Retinal pigment epithelial cell (primary cell): ENCODE measurements at regions not wholly inside any gene's neighbourhood (a gene's known extent, or its start where the extent isn't known, plus 50 kb on each side); places are given as distances from the start of the nearest gene placed in this dataset.

ENCODE experiments used
- DNase-seq: peaks from one replicate; pipeline ENCODE4 v3.0.0-alpha.2; 2010; ENCODE audit warnings: low read depth
- H3K4me3 ChIP-seq: 2 replicates; pipeline ENCODE4 v1.5.1; 2011; ENCODE audit warnings: mild to moderate bottlenecking, low read length, control low read depth, moderate library complexity
- CTCF ChIP-seq: conservative IDR thresholded peaks from 2 replicates; pipeline ENCODE4 v1.5.1; 2011; ENCODE audit warnings: low read depth, low read length, control low read depth, inconsistent platforms

- no peak for DNase-seq
- no peak overlapping the region for H3K4me3 ChIP-seq
- TF ChIP-seq CTCF: no peak
Observed at GRCh38 chr4:20041839-20042407, 209.8 kb upstream of the SLIT2 start.

GRCh38 chr4:20037745-20038144 is 214.0 kb upstream of the SLIT2 start:
- H3K4me3 ChIP-seq: no peak overlapping the region
- DNase-seq: no peak
- no peak for TF ChIP-seq CTCF

GRCh38 chr4:20030108-20030507 is 221.6 kb upstream of the SLIT2 start:
- TF ChIP-seq CTCF: no peak
- DNase-seq: no peak
- no peak overlapping the region for H3K4me3 ChIP-seq

- no peak overlapping the region for H3K4me3 ChIP-seq
- no peak for DNase-seq
- no peak for TF ChIP-seq CTCF
Observed at GRCh38 chr4:20028645-20029044, 223.1 kb upstream of the SLIT2 start.

- peak; percentile 24 for DNase-seq
- no peak overlapping the region for H3K4me3 ChIP-seq
- TF ChIP-seq CTCF: no peak
Observed at GRCh38 chr4:20026456-20026855, 225.2 kb upstream of the SLIT2 start.

GRCh38 chr4:20022471-20022870 is 229.2 kb upstream of the SLIT2 start:
- no peak for DNase-seq
- no peak for TF ChIP-seq CTCF
- no peak overlapping the region for H3K4me3 ChIP-seq

GRCh38 chr4:20020056-20020455 is 231.6 kb upstream of the SLIT2 start:
- no peak overlapping the region for H3K4me3 ChIP-seq
- TF ChIP-seq CTCF: no peak
- DNase-seq: no peak
